CD14-positive monocyte (primary cell): ENCODE measurements at regions not wholly inside any gene's neighbourhood (a gene's known extent, or its start where the extent isn't known, plus 50 kb on each side); places are given as distances from the start of the nearest gene placed in this dataset.

Experiments used
- DNase-seq, 3 donors: peaks; one replicate each; pipeline ENCODE4 v3.0.0-alpha.2; 2011 to 2022
- H2AFZ ChIP-seq: 2 replicates; pipeline ENCODE4 v1.6.0; 2012; ENCODE audit warnings: mild to moderate bottlenecking, low read depth, low read length, inconsistent platforms; ENCODE audit not compliant: insufficient read depth, poor library complexity, severe bottlenecking
- H3K27ac ChIP-seq, 2 donors: 1 replicate in 1 of 2; 2 replicates in 1 of 2; pipeline ENCODE4 v1.5.1; 2012 to 2013; ENCODE audit warnings: low read length in 2 of 2, control low read depth in 1 of 2, inconsistent platforms in 1 of 2, low read depth in 1 of 2, mild to moderate bottlenecking in 1 of 2
- H3K27me3 ChIP-seq, 2 donors: one replicate each; pipeline versions ENCODE4 v1.6.0 to v1.6.1; 2011 to 2013; ENCODE audit warnings: low read length in 2 of 2; ENCODE audit not compliant: control insufficient read depth in 2 of 2, insufficient read depth in 2 of 2
- H3K36me3 ChIP-seq, 2 donors: replicated peaks in 1 of 2; 1 replicate in 1 of 2; 2 replicates in 1 of 2; pipeline versions ENCODE4 v1.5.1 to v1.6.1; 2012 to 2013; ENCODE audit warnings: low read length in 2 of 2, control low read depth in 1 of 2, inconsistent platforms in 1 of 2, mild to moderate bottlenecking in 1 of 2; ENCODE audit not compliant: insufficient read depth in 2 of 2, control insufficient read depth in 1 of 2
- H3K4me1 ChIP-seq, 2 donors: 1 replicate in 1 of 2; 2 replicates in 1 of 2; pipeline versions ENCODE4 v1.5.1 to v1.6.1; 2012 to 2013; ENCODE audit warnings: low read length in 2 of 2, control low read depth in 1 of 2, inconsistent platforms in 1 of 2, mild to moderate bottlenecking in 1 of 2, moderate library complexity in 1 of 2; ENCODE audit not compliant: insufficient read depth in 2 of 2, control insufficient read depth in 1 of 2
- H3K4me2 ChIP-seq: replicated peaks from 2 replicates; pipeline ENCODE3; 2012; ENCODE audit warnings: low read length, moderate library complexity, mild to moderate bottlenecking; ENCODE audit not compliant: poor library complexity, severe bottlenecking; ENCODE audit errors: extremely low read depth
- H3K4me3 ChIP-seq, 3 experiments: fragments of 200-600 bp in 1 of 3; sonication (generic) in 1 of 3; replicated peaks in 1 of 3; 1 replicate in 2 of 3; 2 replicates in 1 of 3; pipeline ENCODE4 v1.5.1; 2011 to 2013; ENCODE audit warnings: low read length in 3 of 3, mild to moderate bottlenecking in 3 of 3, control low read depth in 2 of 3, low read depth in 2 of 3, inconsistent platforms in 1 of 3, moderate library complexity in 1 of 3
- H3K79me2 ChIP-seq: 2 replicates; pipeline ENCODE4 v1.6.0; 2012; ENCODE audit warnings: mild to moderate bottlenecking, control low read depth, inconsistent platforms, low read length, moderate library complexity; ENCODE audit not compliant: insufficient read depth
- H3K9ac ChIP-seq: 2 replicates; pipeline ENCODE4 v1.6.0; 2017; ENCODE audit warnings: low read length, mild to moderate bottlenecking; ENCODE audit not compliant: insufficient read depth, poor library complexity, severe bottlenecking
- H3K9me3 ChIP-seq, 2 donors: replicated peaks in 1 of 2; 1 replicate in 1 of 2; 2 replicates in 1 of 2; pipeline versions ENCODE4 v1.5.1 to v1.6.1; 2012 to 2013; ENCODE audit warnings: low read length in 2 of 2, control low read depth in 1 of 2; ENCODE audit not compliant: control insufficient read depth in 1 of 2, insufficient read depth in 1 of 2
- H4K20me1 ChIP-seq: 2 replicates; pipeline ENCODE4 v1.6.0; 2012; ENCODE audit warnings: mild to moderate bottlenecking, low read length, control low read depth, moderate library complexity; ENCODE audit not compliant: insufficient read depth
- H3K27ac Mint-ChIP-seq, 7 donors: one replicate each; pipeline ENCODE4 v1.8.0; 2020; ENCODE audit warnings: mild to moderate bottlenecking in 7 of 7, mixed read lengths in 7 of 7, moderate library complexity in 6 of 7, inconsistent platforms in 2 of 7
- H3K27me3 Mint-ChIP-seq, 3 donors: one replicate each; pipeline ENCODE4 v1.8.0; 2021 to 2022; ENCODE audit warnings: low read depth in 3 of 3, mild to moderate bottlenecking in 3 of 3, mixed read lengths in 3 of 3, moderate library complexity in 3 of 3, inconsistent platforms in 1 of 3
- H3K36me3 Mint-ChIP-seq, 2 donors: one replicate each; pipeline ENCODE4 v1.8.0; 2020; ENCODE audit warnings: mixed read lengths in 2 of 2, inconsistent platforms in 1 of 2, mild to moderate bottlenecking in 1 of 2
- H3K4me1 Mint-ChIP-seq: one replicate; pipeline ENCODE4 v1.8.0; 2020; ENCODE audit warnings: mild to moderate bottlenecking, mixed read lengths
- H3K4me3 Mint-ChIP-seq, 2 donors: one replicate each; pipeline ENCODE4 v1.8.0; 2020; ENCODE audit warnings: mild to moderate bottlenecking in 2 of 2, mixed read lengths in 2 of 2, moderate library complexity in 1 of 2
- H3K9me3 Mint-ChIP-seq, 7 donors: one replicate each; pipeline ENCODE4 v1.8.0; 2020 to 2022; ENCODE audit warnings: mixed read lengths in 7 of 7, mild to moderate bottlenecking in 6 of 7, moderate library complexity in 6 of 7, inconsistent platforms in 2 of 7
- whole genome bisulfite sequencing: methylation state at CpG from one replicate; pipeline ENCODE4 v1.1.5; 2013; ENCODE audit warnings: missing lambda C conversion rate; ENCODE audit not compliant: insufficient coverage; 5-methylcytosine and 5-hydroxymethylcytosine counted together
- intact Hi-C, 2 donors: fragments of 100-400 bp; cut with micrococcal nuclease; formaldehyde crosslinking; loops; one replicate each; pipeline versions ENCODE4 v1.15.0 to v1.15.1; 2023
- TF ChIP-seq, protein P1 (sequence below): fragments of 200-600 bp; IDR thresholded peaks from one replicate; pipeline ENCODE4 v1.8.0; 2022; ENCODE audit warnings: antibody characterized with exemption, mild to moderate bottlenecking

DNA sequence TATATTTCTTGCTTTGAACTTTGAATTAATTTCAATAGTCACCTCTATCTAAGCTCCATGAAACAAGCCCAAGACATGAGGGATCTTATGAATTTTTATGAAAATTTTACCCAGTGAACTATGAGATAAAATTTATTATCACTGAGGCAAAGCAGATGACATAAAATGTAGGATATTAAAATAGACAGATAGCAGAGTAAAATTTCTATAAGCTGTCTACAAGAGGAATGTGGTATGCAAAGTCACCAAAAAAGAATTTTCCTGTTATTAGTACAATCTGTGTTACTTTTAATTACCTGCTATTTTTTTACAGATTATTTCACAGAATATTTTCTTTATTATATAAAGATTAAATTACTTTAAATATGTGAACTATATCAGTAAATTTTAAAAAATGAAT lies 2312.6 kb downstream of the PCDH9 start:
- no peaks in the 10 kb centered on the region for H4K20me1 ChIP-seq
- no peak overlapping the region for H3K4me2 ChIP-seq
- Mint-ChIP-seq H3K36me3 (no peaks in the 10 kb centered on the region), H3K9me3 (peaks cover 0 to 10% (median 2%) of the 10 kb centered on the region in 7 donors), H3K4me1 (no peaks in the 10 kb centered on the region), H3K27ac (no peak overlapping the region), H3K27me3 (peaks cover 0 to 1% (median 0%) of the 10 kb centered on the region in 3 donors), H3K4me3 (no peak overlapping the region)
- H3K9me3 ChIP-seq, result no peaks in the 10 kb centered on the region
- TF ChIP-seq, protein P1, sequence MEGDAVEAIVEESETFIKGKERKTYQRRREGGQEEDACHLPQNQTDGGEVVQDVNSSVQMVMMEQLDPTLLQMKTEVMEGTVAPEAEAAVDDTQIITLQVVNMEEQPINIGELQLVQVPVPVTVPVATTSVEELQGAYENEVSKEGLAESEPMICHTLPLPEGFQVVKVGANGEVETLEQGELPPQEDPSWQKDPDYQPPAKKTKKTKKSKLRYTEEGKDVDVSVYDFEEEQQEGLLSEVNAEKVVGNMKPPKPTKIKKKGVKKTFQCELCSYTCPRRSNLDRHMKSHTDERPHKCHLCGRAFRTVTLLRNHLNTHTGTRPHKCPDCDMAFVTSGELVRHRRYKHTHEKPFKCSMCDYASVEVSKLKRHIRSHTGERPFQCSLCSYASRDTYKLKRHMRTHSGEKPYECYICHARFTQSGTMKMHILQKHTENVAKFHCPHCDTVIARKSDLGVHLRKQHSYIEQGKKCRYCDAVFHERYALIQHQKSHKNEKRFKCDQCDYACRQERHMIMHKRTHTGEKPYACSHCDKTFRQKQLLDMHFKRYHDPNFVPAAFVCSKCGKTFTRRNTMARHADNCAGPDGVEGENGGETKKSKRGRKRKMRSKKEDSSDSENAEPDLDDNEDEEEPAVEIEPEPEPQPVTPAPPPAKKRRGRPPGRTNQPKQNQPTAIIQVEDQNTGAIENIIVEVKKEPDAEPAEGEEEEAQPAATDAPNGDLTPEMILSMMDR, result no peak
- no peak overlapping the region for H3K4me3 ChIP-seq
- no peak overlapping the region for H3K9ac ChIP-seq
- H3K79me2 ChIP-seq, result no peaks in the 10 kb centered on the region
- intact Hi-C loops, result no loop called here
- no peaks in the 10 kb centered on the region for H3K4me1 ChIP-seq
- H3K36me3 ChIP-seq, result no peaks in the 10 kb centered on the region
- H3K27me3 ChIP-seq, result no peaks in the 10 kb centered on the region
- no peak overlapping the region for H2AFZ ChIP-seq
- no peak for DNase-seq
- H3K27ac ChIP-seq, result no peak overlapping the region

GRCh38 chr13:64912141-64912540 lies 2318.0 kb downstream of the PCDH9 start:
- Histone ChIP-seq H4K20me1 (no peaks in the 10 kb centered on the region), H3K27me3 (no peaks in the 10 kb centered on the region), H3K9me3 (peaks cover 3% of the 10 kb centered on the region in 2 donors), H3K4me1 (no peaks in the 10 kb centered on the region), H3K27ac (no peak overlapping the region), H3K9ac (no peak overlapping the region), H3K4me3 (no peak overlapping the region), H3K4me2 (no peak overlapping the region), H2AFZ (no peak overlapping the region), H3K79me2 (no peaks in the 10 kb centered on the region), H3K36me3 (no peaks in the 10 kb centered on the region)
- Mint-ChIP-seq H3K27ac (no peak overlapping the region), H3K4me3 (no peak overlapping the region), H3K36me3 (no peaks in the 10 kb centered on the region), H3K27me3 (peaks cover 0 to 1% (median 0%) of the 10 kb centered on the region in 3 donors), H3K9me3 (peaks cover 0 to 9% (median 4%) of the 10 kb centered on the region in 7 donors), H3K4me1 (no peaks in the 10 kb centered on the region)
- WGBS, result no CpG with 5 or more reads among the region's 2 CpGs
- DNase-seq, result no peak
- intact Hi-C loops, result no loop called here
- TF ChIP-seq, protein P1, result no peak
